ENCODE measurements at regions not wholly inside any gene's neighbourhood (a gene's known extent, or its start where the extent isn't known, plus 50 kb on each side); places are given as distances from the start of the nearest gene placed in this dataset.

GRCh38 chr3:178456621-178457285 lies 79.5 kb upstream of the KCNMB2 start:
- no peaks in the 10 kb centered on the region for H3K27me3 ChIP-seq
- peak in 1 of 4 donors; percentile 52 for ATAC-seq
- no peak for FAIRE-seq
- DNase-seq = no peak
- no peak overlapping the region for H3K4me3 ChIP-seq
- H3K27ac ChIP-seq = no peak overlapping the region
- WGBS, 2 donors = 44 to 46% methylated on average over 7 of the region's 7 CpGs
- no peaks in the 10 kb centered on the region for H3K36me3 ChIP-seq
- intact Hi-C loops (cut with DNase I) = no loop called here
- no peak for TF ChIP-seq CTCF (IDR thresholded peaks at IDR 0.05)
- no peaks in the 10 kb centered on the region for H3K9me3 ChIP-seq
- peaks cover 0 to 7% (median 0%) of the 10 kb centered on the region in 3 donors for H3K4me1 ChIP-seq

- DNase-seq (no peak), ATAC-seq (no peak), FAIRE-seq (no peak)
- Histone ChIP-seq H3K27ac (no peak overlapping the region), H3K4me3 (no peak overlapping the region), H3K9me3 (no peaks in the 10 kb centered on the region), H3K27me3 (no peaks in the 10 kb centered on the region), H3K36me3 (no peaks in the 10 kb centered on the region), H3K4me1 (peaks cover 0 to 7% (median 0%) of the 10 kb centered on the region in 3 donors)
- no peak for TF ChIP-seq CTCF (IDR thresholded peaks at IDR 0.05)
- intact Hi-C loops (cut with DNase I) = no loop called here
- WGBS, 2 donors = 46 to 50% methylated on average over 2 of the region's 2 CpGs
Observed at GRCh38 chr3:178457511-178457910, 78.7 kb upstream of the KCNMB2 start.

- ATAC-seq (no peak), FAIRE-seq (no peak), DNase-seq (no peak)
- intact Hi-C loops (cut with DNase I) = no loop called here
- Histone ChIP-seq H3K27ac (no peak overlapping the region), H3K9me3 (no peaks in the 10 kb centered on the region), H3K4me3 (no peak overlapping the region), H3K36me3 (no peaks in the 10 kb centered on the region), H3K4me1 (peaks cover 0 to 7% (median 0%) of the 10 kb centered on the region in 3 donors), H3K27me3 (no peaks in the 10 kb centered on the region)
- WGBS, 2 donors = 57 to 60% methylated on average over 5 of the region's 5 CpGs
- TF ChIP-seq CTCF (IDR thresholded peaks at IDR 0.05) = no peak
Observed at GRCh38 chr3:178458313-178459037, 77.8 kb upstream of the KCNMB2 start.

GRCh38 chr3:178459038-178459410 lies 77.2 kb upstream of the KCNMB2 start:
- no peaks in the 10 kb centered on the region for H3K9me3 ChIP-seq
- 83 to 100% methylated on average over 1 of the region's 1 CpG for WGBS, 2 donors
- FAIRE-seq = no peak
- H3K36me3 ChIP-seq = no peaks in the 10 kb centered on the region
- no peak for DNase-seq
- H3K4me1 ChIP-seq = peaks cover 0 to 4% (median 0%) of the 10 kb centered on the region in 3 donors
- no peak for TF ChIP-seq CTCF (IDR thresholded peaks at IDR 0.05)
- no peak overlapping the region for H3K27ac ChIP-seq
- intact Hi-C loops (cut with DNase I) = no loop called here
- no peaks in the 10 kb centered on the region for H3K27me3 ChIP-seq
- ATAC-seq = no peak
- H3K4me3 ChIP-seq = no peak overlapping the region

All from pancreas (tissue), 10 donors.